Activated CD4-positive, alpha-beta T cell treated with anti-CD3 and anti-CD28 coated beads, Interleukin-2, amount 50 U/mL, for 1 hour (primary cell): ENCODE measurements at regions not wholly inside any gene's neighbourhood (a gene's known extent, or its start where the extent isn't known, plus 50 kb on each side); places are given as distances from the start of the nearest gene placed in this dataset.
A peak's percentile ranks its signal among the peaks of the same experiment; 100 is the strongest.
"Not testable (repeated sequence)": the region's sequence is repeated elsewhere in the genome, so short reads cannot be mapped to it uniquely, and the experiment has no call there.

ENCODE experiments used
- DNase-seq: peaks from one replicate; pipeline ENCODE4 v3.0.0-alpha.2; 2020

- no peak for DNase-seq
Observed at GRCh38 chr9:21533597-21533996, 51.5 kb upstream of the IFNE start.

- DNase-seq = no peak
Observed at GRCh38 chr9:21535396-21535795, 53.3 kb upstream of the IFNE start.

- no peak for DNase-seq
Observed at GRCh38 chr9:21542787-21543186, 60.7 kb upstream of the IFNE start.

- DNase-seq = no peak
Observed at GRCh38 chr9:21543187-21543586, 61.1 kb upstream of the IFNE start.

- DNase-seq = not testable (repeated sequence)
Observed at GRCh38 chr9:21543816-21544215, 61.7 kb upstream of the IFNE start.

GRCh38 chr9:21546949-21547348 is 64.8 kb upstream of the IFNE start:
- DNase-seq = no peak

- no peak for DNase-seq
Observed at GRCh38 chr9:21549251-21549765, 67.2 kb upstream of the IFNE start.

- DNase-seq = no peak
Observed at GRCh38 chr9:21549890-21550289, 67.8 kb upstream of the IFNE start.

GRCh38 chr9:21550392-21550791 is 68.3 kb upstream of the IFNE start:
- DNase-seq = no peak

- DNase-seq = no peak
Observed at GRCh38 chr9:21551401-21551800, 69.3 kb upstream of the IFNE start.

- no peak for DNase-seq
Observed at GRCh38 chr9:21552244-21553170, 70.4 kb upstream of the IFNE start.

- no peak for DNase-seq
Observed at GRCh38 chr9:21553441-21553840, 71.3 kb upstream of the IFNE start.

- DNase-seq = no peak
Observed at GRCh38 chr9:21554813-21555212, 72.7 kb upstream of the IFNE start.

- DNase-seq = no peak
Observed at GRCh38 chr9:21555911-21556310, 73.8 kb upstream of the IFNE start.

- DNase-seq = no peak
Observed at GRCh38 chr9:21556581-21557427, 74.7 kb upstream of the IFNE start.

GRCh38 chr9:21557428-21557768 is 75.3 kb upstream of the IFNE start:
- DNase-seq = no peak

- DNase-seq = no peak
Observed at GRCh38 chr9:21558079-21558478, 76.0 kb upstream of the IFNE start.

GRCh38 chr9:21558615-21559401 is 76.7 kb upstream of the IFNE start:
- DNase-seq = no peak

- DNase-seq = peak; percentile 37
Observed at GRCh38 chr9:21559402-21560280, 77.5 kb upstream of the IFNE start.

GRCh38 chr9:21560281-21560745 is 78.2 kb upstream of the IFNE start:
- no peak for DNase-seq

GRCh38 chr9:21561502-21561901 is 79.4 kb upstream of the IFNE start:
- DNase-seq = no peak

- DNase-seq = no peak
Observed at GRCh38 chr9:21564175-21564574, 82.1 kb upstream of the IFNE start.
